ENCODE measurements at regions not wholly inside any gene's neighbourhood (a gene's known extent, or its start where the extent isn't known, plus 50 kb on each side); places are given as distances from the start of the nearest gene placed in this dataset.

- intact Hi-C loops (cut with micrococcal nuclease; ENCODE audit: unreplicated experiment) (no loop called here), in situ Hi-C loops (cut with HindIII; ENCODE audit: low pct_unique_long_range_greater_than_20kb, low sequenced_read_pairs) (no loop called here)
- TF ChIP-seq SIN3A (IDR thresholded peaks at IDR 0.05; ENCODE audit: borderline replicate concordance, insufficient read depth, low read depth, low read length), result no peak
- no peak for TF ChIP-seq POLR2AphosphoS5 (IDR thresholded peaks at IDR 0.05; ENCODE audit: low read depth, low read length)
- no peak for TF ChIP-seq TCF7L2 (IDR thresholded peaks at IDR 0.05; ENCODE audit: low read depth, low read length)
- TF ChIP-seq REST (IDR thresholded peaks at IDR 0.05; ENCODE audit: insufficient read depth in 1 of 2, low read depth in 2 of 2, low read length in 1 of 2), result no peak
- TF ChIP-seq, protein P1, sequence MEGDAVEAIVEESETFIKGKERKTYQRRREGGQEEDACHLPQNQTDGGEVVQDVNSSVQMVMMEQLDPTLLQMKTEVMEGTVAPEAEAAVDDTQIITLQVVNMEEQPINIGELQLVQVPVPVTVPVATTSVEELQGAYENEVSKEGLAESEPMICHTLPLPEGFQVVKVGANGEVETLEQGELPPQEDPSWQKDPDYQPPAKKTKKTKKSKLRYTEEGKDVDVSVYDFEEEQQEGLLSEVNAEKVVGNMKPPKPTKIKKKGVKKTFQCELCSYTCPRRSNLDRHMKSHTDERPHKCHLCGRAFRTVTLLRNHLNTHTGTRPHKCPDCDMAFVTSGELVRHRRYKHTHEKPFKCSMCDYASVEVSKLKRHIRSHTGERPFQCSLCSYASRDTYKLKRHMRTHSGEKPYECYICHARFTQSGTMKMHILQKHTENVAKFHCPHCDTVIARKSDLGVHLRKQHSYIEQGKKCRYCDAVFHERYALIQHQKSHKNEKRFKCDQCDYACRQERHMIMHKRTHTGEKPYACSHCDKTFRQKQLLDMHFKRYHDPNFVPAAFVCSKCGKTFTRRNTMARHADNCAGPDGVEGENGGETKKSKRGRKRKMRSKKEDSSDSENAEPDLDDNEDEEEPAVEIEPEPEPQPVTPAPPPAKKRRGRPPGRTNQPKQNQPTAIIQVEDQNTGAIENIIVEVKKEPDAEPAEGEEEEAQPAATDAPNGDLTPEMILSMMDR (IDR thresholded peaks at IDR 0.05), result no peak
- Histone ChIP-seq H3K4me1 (ENCODE audit: control insufficient read depth, insufficient read depth, low read length) (no peaks in the 10 kb centered on the region), H3K4me3 (ENCODE audit: low read depth in 2 of 2, low read length in 2 of 2) (no peak overlapping the region), H3K27me3 (ENCODE audit: control insufficient read depth, insufficient read depth, low read length) (no peaks in the 10 kb centered on the region), H3K9me3 (ENCODE audit: control insufficient read depth, insufficient read depth, low read depth, low read length) (no peaks in the 10 kb centered on the region), H3K27ac (ENCODE audit: low read length) (no peak overlapping the region), H3K36me3 (ENCODE audit: control insufficient read depth, insufficient read depth, low read length) (no peaks in the 10 kb centered on the region)
- POLR2A ChIA-PET, result no interaction called here
- no peak for DNase-seq (ENCODE audit: low read depth, low spot score)
- CTCF ChIA-PET, result no interaction called here
- no TSS peak for BruUV-seq (replicated peaks)
- no peak for ATAC-seq
Measured at GRCh38 chr2:185892484-185892883, 153.9 kb downstream of the FSIP2 start.

- H3K4me3 ChIP-seq (ENCODE audit: low read depth in 2 of 2, low read length in 2 of 2), result no peak overlapping the region
- DNase-seq (ENCODE audit: low read depth, low spot score) (no peak), ATAC-seq (no peak)
- in situ Hi-C loops (cut with HindIII; ENCODE audit: low pct_unique_long_range_greater_than_20kb, low sequenced_read_pairs) (no loop called here), intact Hi-C loops (cut with micrococcal nuclease; ENCODE audit: unreplicated experiment) (no loop called here)
- no peaks in the 10 kb centered on the region for H3K9me3 ChIP-seq (ENCODE audit: control insufficient read depth, insufficient read depth, low read depth, low read length)
- BruUV-seq (replicated peaks), result no TSS peak
- ChIA-PET POLR2A (no interaction called here), CTCF (no interaction called here)
- H3K27ac ChIP-seq (ENCODE audit: low read length), result no peak overlapping the region
- H3K27me3 ChIP-seq (ENCODE audit: control insufficient read depth, insufficient read depth, low read length), result no peaks in the 10 kb centered on the region
- no peaks in the 10 kb centered on the region for H3K4me1 ChIP-seq (ENCODE audit: control insufficient read depth, insufficient read depth, low read length)
- no peaks in the 10 kb centered on the region for H3K36me3 ChIP-seq (ENCODE audit: control insufficient read depth, insufficient read depth, low read length)
- TF ChIP-seq POLR2AphosphoS5 (IDR thresholded peaks at IDR 0.05; ENCODE audit: low read depth, low read length), result no peak
- no peak for TF ChIP-seq SIN3A (IDR thresholded peaks at IDR 0.05; ENCODE audit: borderline replicate concordance, insufficient read depth, low read depth, low read length)
- TF ChIP-seq, protein P1 (IDR thresholded peaks at IDR 0.05), result no peak
- no peak for TF ChIP-seq REST (IDR thresholded peaks at IDR 0.05; ENCODE audit: insufficient read depth in 1 of 2, low read depth in 2 of 2, low read length in 1 of 2)
- TF ChIP-seq TCF7L2 (IDR thresholded peaks at IDR 0.05; ENCODE audit: low read depth, low read length), result no peak
Measured at GRCh38 chr2:185894223-185894622, 155.6 kb downstream of the FSIP2 start.

All from Panc1 (cell line).